GM12878 (cell line): ENCODE measurements at regions not wholly inside any gene's neighbourhood (a gene's known extent, or its start where the extent isn't known, plus 50 kb on each side); places are given as distances from the start of the nearest gene placed in this dataset.
A peak's percentile ranks its signal among the peaks of the same experiment; 100 is the strongest.

Experiments used
- ATAC-seq: fragments of 200-7000 bp; cut with Tn5 transposase; 3 replicates; pipeline ENCODE4 v1.9.1; 2020; ENCODE audit warnings: mild to moderate bottlenecking, moderate library complexity
- BruUV-seq: library from RNA; stranded (reverse); fragments of 400-500 nt; replicated peaks from 2 replicates; lab custom pipeline; 2021; lab: Mats Ljungman, UMichigan
- CTCF ChIA-PET: fragments of 300-600 bp; sonication (Branson Sonifier 250); formaldehyde crosslinking; extraction: SDS; loops from one replicate; lab custom pipeline; 2021; ENCODE audit warnings: inconsistent platforms; lab: Yijun Ruan, JAX
- POLR2A ChIA-PET: fragments of 350-600 bp; formaldehyde crosslinking; extraction: SDS; loops from one replicate; lab custom pipeline; 2021; ENCODE audit warnings: inconsistent platforms; lab: Charles Lee
- RAD21 ChIA-PET: fragments of 300-600 bp; sonication (Branson Sonifier 250); formaldehyde crosslinking; loops from one replicate; lab custom pipeline; 2023; ENCODE audit warnings: antibody characterized with exemption; ENCODE audit not compliant: unreplicated experiment; lab: Charles Lee
- SMC1A ChIA-PET: fragments of 300-600 bp; sonication (Branson Sonifier 250); formaldehyde crosslinking; loops from one replicate; lab custom pipeline; 2023; ENCODE audit not compliant: unreplicated experiment, uncharacterized antibody; lab: Charles Lee
- DNase-seq: peaks from one replicate; pipeline ENCODE4 v3.0.0-alpha.2; 2011; ENCODE audit warnings: low read depth, low spot score
- FAIRE-seq: peaks from 3 replicates; lab custom pipeline; 2011; peaks lifted over from hg19 to GRCh38; lab: Jason Lieb, UNC
- H2AFZ ChIP-seq: 2 replicates; pipeline ENCODE4 v1.6.0; 2011; ENCODE audit warnings: low read depth, low read length, control low read depth; ENCODE audit not compliant: control insufficient read depth
- H3K27ac ChIP-seq: 2 replicates; pipeline ENCODE4 v1.5.1; 2011; ENCODE audit warnings: control low read depth; ENCODE audit not compliant: control insufficient read depth, insufficient read depth
- H3K27me3 ChIP-seq, 2 experiments: replicated peaks in 1 of 2; 2 replicates each; pipeline versions ENCODE4 v1.6.0 to v1.6.1; 2011; ENCODE audit warnings: low read length in 1 of 2; ENCODE audit not compliant: control insufficient read depth in 2 of 2, insufficient read depth in 2 of 2
- H3K36me3 ChIP-seq, 2 experiments: 2 replicates each; pipeline ENCODE4 v1.5.1; 2011; ENCODE audit warnings: low read length in 1 of 2; ENCODE audit not compliant: control insufficient read depth in 2 of 2, insufficient read depth in 2 of 2
- H3K4me1 ChIP-seq: 2 replicates; pipeline ENCODE4 v1.6.1; 2011; ENCODE audit warnings: mild to moderate bottlenecking, low read length, moderate library complexity, mixed read lengths; ENCODE audit not compliant: control insufficient read depth, insufficient read depth
- H3K4me2 ChIP-seq: 2 replicates; pipeline ENCODE4 v1.6.0; 2011; ENCODE audit warnings: control low read depth; ENCODE audit not compliant: control insufficient read depth, insufficient read depth
- H3K4me3 ChIP-seq: fragments of 200-600 bp; sonication (generic); 2 replicates; pipeline ENCODE4 v1.5.1; 2016
- H3K79me2 ChIP-seq: 2 replicates; pipeline ENCODE4 v1.6.0; 2011; ENCODE audit warnings: low read length; ENCODE audit not compliant: control insufficient read depth, insufficient read depth
- H3K9ac ChIP-seq: 2 replicates; pipeline ENCODE4 v1.8.0; 2011; ENCODE audit warnings: low read length, control low read depth, mixed read lengths; ENCODE audit not compliant: control insufficient read depth, insufficient read depth
- H3K9me3 ChIP-seq: replicated peaks from 3 replicates; pipeline ENCODE4 v1.5.1; 2011; ENCODE audit warnings: mild to moderate bottlenecking, low read length; ENCODE audit not compliant: control insufficient read depth, insufficient read depth
- H4K20me1 ChIP-seq: 2 replicates; pipeline ENCODE4 v1.6.0; 2011; ENCODE audit not compliant: control insufficient read depth, insufficient read depth
- BHLHE40 ChIP-seq, 2 experiments: fragments of 450-650 bp in 1 of 2; IDR thresholded peaks; 2 replicates each; pipeline ENCODE4 v1.6.1; 2011 to 2017; ENCODE audit warnings: low read depth in 2 of 2, borderline replicate concordance in 1 of 2, improper control_type of control experiment in 1 of 2, low read length in 1 of 2, mild to moderate bottlenecking in 1 of 2
- ESRRA ChIP-seq: IDR thresholded peaks from 2 replicates; pipeline ENCODE4 v1.6.1; 2012; ENCODE audit warnings: mild to moderate bottlenecking, low read length, improper control_type of control experiment
- YBX1 ChIP-seq: fragments of 450-650 bp; IDR thresholded peaks from 2 replicates; pipeline ENCODE4 v1.6.1; 2016; ENCODE audit warnings: antibody characterized with exemption
- ZNF24 ChIP-seq: fragments of 450-650 bp; IDR thresholded peaks from 2 replicates; pipeline ENCODE4 v1.6.1; 2017; ENCODE audit warnings: antibody characterized with exemption, mild to moderate bottlenecking
- WGBS: methylation state at CpG from one replicate; pipeline ENCODE4 v1.1.6; 2016; ENCODE audit warnings: low lambda C conversion rate; ENCODE audit not compliant: insufficient replicate concordance, insufficient coverage; ENCODE audit errors: missing lambda C conversion rate; 5-methylcytosine and 5-hydroxymethylcytosine counted together
- in situ Hi-C: fragments of 300-500 bp; cut with MboI; formaldehyde crosslinking; loops from 9 replicates; pipeline ENCODE4 v1.14.3; 2018; ENCODE audit warnings: mixed read lengths
- intact Hi-C: fragments of 100-400 bp; cut with micrococcal nuclease; formaldehyde crosslinking; loops from one replicate; pipeline ENCODE4 v1.14.2; 2022; ENCODE audit not compliant: unreplicated experiment

DNA sequence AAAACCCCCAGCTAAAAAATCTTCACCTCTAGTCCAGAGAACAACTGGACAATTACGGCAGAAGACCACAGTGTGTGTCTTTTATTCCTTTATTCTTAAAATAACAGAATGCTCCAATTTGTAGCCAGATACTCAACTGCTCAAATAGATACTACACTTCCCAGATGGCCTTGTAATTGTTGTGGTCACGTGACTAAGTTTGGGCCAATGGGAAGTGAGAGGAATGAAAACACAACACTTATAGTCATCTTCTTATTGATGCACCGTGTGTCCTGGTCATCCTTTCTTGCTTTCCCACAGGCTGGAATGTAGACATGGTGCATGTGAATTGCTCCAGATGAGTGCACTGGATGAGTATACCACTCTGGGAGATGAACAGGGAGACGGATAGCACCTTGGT is 145.1 kb downstream of the CDC42EP3 start (continued):
- TF ChIP-seq BHLHE40 (IDR thresholded peaks at IDR 0.05; ENCODE audit: borderline replicate concordance in 1 of 2, low read depth in 2 of 2, low read length in 1 of 2): peak in 1 of 2 experiments; percentile 77; a peak in 2 of 4 replicates

DNA sequence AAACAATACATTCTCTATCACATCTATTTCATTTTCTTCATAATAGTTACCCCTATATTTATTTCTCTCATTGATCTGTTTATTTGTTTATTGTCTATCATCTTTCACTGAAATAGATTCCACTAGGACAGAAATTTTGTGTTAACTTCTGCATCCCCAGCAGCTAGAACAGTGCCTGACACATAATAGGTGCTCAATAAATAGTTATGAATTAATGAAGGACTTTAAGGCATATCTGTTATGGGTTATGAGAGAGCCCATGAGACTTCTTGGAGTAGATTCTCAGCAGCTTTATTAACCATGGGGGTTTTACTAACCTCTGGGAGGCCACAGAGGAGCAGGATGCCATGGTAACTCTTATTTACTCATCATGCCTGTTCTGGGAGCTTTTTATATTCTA is 144.6 kb downstream of the CDC42EP3 start:
- no peak for DNase-seq
- POLR2A ChIA-PET: interaction anchor here (0.6 kb wide), 1 partner anchor 97 kb away, joined by 3 read pairs; no protein-coding TSS in a partner anchor
- CTCF ChIA-PET: no interaction called here
- TF ChIP-seq ZNF24 (peak; percentile 83), ESRRA (no peak)
- Histone ChIP-seq H3K36me3 (no peaks in the 10 kb centered on the region), H3K4me2 (no peak overlapping the region), H3K4me3 (no peak overlapping the region), H4K20me1 (no peaks in the 10 kb centered on the region), H3K27ac (no peak overlapping the region), H3K9ac (no peak overlapping the region), H3K79me2 (no peaks in the 10 kb centered on the region), H3K4me1 (no peaks in the 10 kb centered on the region), H3K27me3 (no peaks in the 10 kb centered on the region), H3K9me3 (no peaks in the 10 kb centered on the region), H2AFZ (no peak overlapping the region)
- intact Hi-C loops: no loop called here
- SMC1A ChIA-PET: interaction anchor here (0.8 to 1.2 kb wide), 2 partner anchors 21 to 131 kb away, joined by 3 read pairs; no protein-coding TSS in a partner anchor
- in situ Hi-C loops: no loop called here
- RAD21 ChIA-PET: no interaction called here
- no peak for ATAC-seq
- no peak for FAIRE-seq
- BruUV-seq: no TSS peak

DNA sequence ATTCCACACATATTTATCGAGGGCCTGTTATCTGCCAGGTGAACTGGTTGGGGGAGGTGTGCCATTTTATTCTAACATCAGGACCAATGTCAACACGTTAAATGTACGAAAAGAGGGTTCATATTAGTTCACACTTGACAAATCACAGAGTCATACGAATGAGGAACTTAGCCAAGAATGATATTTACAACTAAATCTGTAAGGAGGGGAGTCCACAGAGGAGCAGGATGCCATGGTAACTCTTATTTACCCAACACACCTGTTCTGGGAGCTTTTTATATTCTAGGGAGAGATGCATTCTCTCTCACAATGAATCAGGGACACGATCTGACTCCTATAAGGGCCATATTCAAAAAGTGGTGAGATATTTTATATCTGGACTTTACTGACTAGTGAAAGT is 144.1 kb downstream of the CDC42EP3 start:
- intact Hi-C loops: no loop called here

More for the DNA sequence above, 144.1 kb downstream of the CDC42EP3 start:
- POLR2A ChIA-PET: interaction anchor here (0.6 kb wide), 2 partner anchors 61 to 96 kb away, joined by 3 read pairs; no protein-coding TSS in a partner anchor
- no peak for FAIRE-seq
- H3K4me1 ChIP-seq: no peaks in the 10 kb centered on the region
- no peak for TF ChIP-seq YBX1
- TF ChIP-seq, all 136 proteins: peak for 0
- Histone ChIP-seq H3K4me3 (no peak overlapping the region), H2AFZ (no peak overlapping the region), H3K79me2 (no peaks in the 10 kb centered on the region), H3K27ac (no peak overlapping the region), H4K20me1 (no peaks in the 10 kb centered on the region), H3K9ac (no peak overlapping the region), H3K27me3 (no peaks in the 10 kb centered on the region), H3K36me3 (no peaks in the 10 kb centered on the region), H3K9me3 (no peaks in the 10 kb centered on the region), H3K4me2 (no peak overlapping the region)
- RAD21 ChIA-PET: no interaction called here
- CTCF ChIA-PET: no interaction called here
- in situ Hi-C loops: no loop called here
- 33% methylated on average over 5 of the region's 5 CpGs for WGBS
- no TSS peak for BruUV-seq
- SMC1A ChIA-PET: interaction anchor here (0.8 to 1.2 kb wide), 2 partner anchors 21 to 132 kb away, joined by 3 read pairs; no protein-coding TSS in a partner anchor
- ATAC-seq (peak; percentile 39), DNase-seq (no peak)
